ENCODE measurements at regions not wholly inside any gene's neighbourhood (a gene's known extent, or its start where the extent isn't known, plus 50 kb on each side); places are given as distances from the start of the nearest gene placed in this dataset.

DNA sequence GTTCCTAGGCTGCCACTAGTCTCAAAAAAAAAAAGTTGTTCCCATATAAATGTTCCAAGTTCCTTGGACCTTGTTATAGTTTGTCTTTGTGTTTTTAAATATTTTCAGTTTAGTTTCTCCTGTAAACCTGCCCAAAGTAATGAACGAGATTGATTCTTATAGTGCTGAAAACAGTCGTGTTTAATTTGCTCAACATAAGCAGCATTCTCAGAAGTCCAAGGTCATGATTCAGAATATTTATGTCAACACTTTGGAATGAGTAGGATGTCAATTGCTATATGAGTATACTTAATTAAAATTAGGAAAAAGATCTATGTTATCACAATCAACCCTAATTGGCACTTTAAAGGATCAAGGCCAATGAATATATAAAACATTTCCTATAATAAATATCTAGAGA, 510.9 kb downstream of the PPP4R3C start:
- TF ChIP-seq, protein P1, sequence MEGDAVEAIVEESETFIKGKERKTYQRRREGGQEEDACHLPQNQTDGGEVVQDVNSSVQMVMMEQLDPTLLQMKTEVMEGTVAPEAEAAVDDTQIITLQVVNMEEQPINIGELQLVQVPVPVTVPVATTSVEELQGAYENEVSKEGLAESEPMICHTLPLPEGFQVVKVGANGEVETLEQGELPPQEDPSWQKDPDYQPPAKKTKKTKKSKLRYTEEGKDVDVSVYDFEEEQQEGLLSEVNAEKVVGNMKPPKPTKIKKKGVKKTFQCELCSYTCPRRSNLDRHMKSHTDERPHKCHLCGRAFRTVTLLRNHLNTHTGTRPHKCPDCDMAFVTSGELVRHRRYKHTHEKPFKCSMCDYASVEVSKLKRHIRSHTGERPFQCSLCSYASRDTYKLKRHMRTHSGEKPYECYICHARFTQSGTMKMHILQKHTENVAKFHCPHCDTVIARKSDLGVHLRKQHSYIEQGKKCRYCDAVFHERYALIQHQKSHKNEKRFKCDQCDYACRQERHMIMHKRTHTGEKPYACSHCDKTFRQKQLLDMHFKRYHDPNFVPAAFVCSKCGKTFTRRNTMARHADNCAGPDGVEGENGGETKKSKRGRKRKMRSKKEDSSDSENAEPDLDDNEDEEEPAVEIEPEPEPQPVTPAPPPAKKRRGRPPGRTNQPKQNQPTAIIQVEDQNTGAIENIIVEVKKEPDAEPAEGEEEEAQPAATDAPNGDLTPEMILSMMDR (IDR thresholded peaks at IDR 0.05) = no peak
- TF ChIP-seq EP300 (IDR thresholded peaks at IDR 0.05; ENCODE audit: low read depth) (no peak), POLR2A (IDR thresholded peaks at IDR 0.05) (no peak)

Measured in transverse colon (tissue), 3 donors.